ENCODE measurements at regions not wholly inside any gene's neighbourhood (a gene's known extent, or its start where the extent isn't known, plus 50 kb on each side); places are given as distances from the start of the nearest gene placed in this dataset.

GRCh38 chr6:54640911-54641310 is 205.7 kb upstream of the FAM83B start:
- DNase-seq (ENCODE audit: low spot score) = no peak

GRCh38 chr6:54646069-54646950 is 200.3 kb upstream of the FAM83B start:
- no peak for DNase-seq (ENCODE audit: low spot score)

- no peak for DNase-seq (ENCODE audit: low spot score)
Observed at GRCh38 chr6:54646951-54647664, 199.5 kb upstream of the FAM83B start.

- no peak for DNase-seq (ENCODE audit: low spot score)
Observed at GRCh38 chr6:54654381-54654780, 192.2 kb upstream of the FAM83B start.

GRCh38 chr6:54655162-54655561 is 191.4 kb upstream of the FAM83B start:
- DNase-seq (ENCODE audit: low spot score) = no peak

GRCh38 chr6:54665278-54665677 is 181.3 kb upstream of the FAM83B start:
- DNase-seq (ENCODE audit: low spot score) = no peak

GRCh38 chr6:54680531-54680930 is 166.0 kb upstream of the FAM83B start:
- DNase-seq (ENCODE audit: low spot score) = no peak

- no peak for DNase-seq (ENCODE audit: low spot score)
Observed at GRCh38 chr6:54681267-54681666, 165.3 kb upstream of the FAM83B start.

GRCh38 chr6:54681987-54682386 is 164.6 kb upstream of the FAM83B start:
- DNase-seq (ENCODE audit: low spot score) = no peak

GRCh38 chr6:54689620-54690019 is 157.0 kb upstream of the FAM83B start:
- DNase-seq (ENCODE audit: low spot score) = no peak

GRCh38 chr6:54690596-54690995 is 156.0 kb upstream of the FAM83B start:
- DNase-seq (ENCODE audit: low spot score) = no peak

- no peak for DNase-seq (ENCODE audit: low spot score)
Observed at GRCh38 chr6:54694928-54695532, 151.5 kb upstream of the FAM83B start.

GRCh38 chr6:54695815-54696214 is 150.8 kb upstream of the FAM83B start:
- DNase-seq (ENCODE audit: low spot score) = no peak

GRCh38 chr6:54697424-54697823 is 149.1 kb upstream of the FAM83B start:
- no peak for DNase-seq (ENCODE audit: low spot score)

- no peak for DNase-seq (ENCODE audit: low spot score)
Observed at GRCh38 chr6:54698974-54699373, 147.6 kb upstream of the FAM83B start.

GRCh38 chr6:54700158-54700557 is 146.4 kb upstream of the FAM83B start:
- DNase-seq (ENCODE audit: low spot score) = no peak

GRCh38 chr6:54702772-54703171 is 143.8 kb upstream of the FAM83B start:
- no peak for DNase-seq (ENCODE audit: low spot score)

GRCh38 chr6:54706391-54706790 is 140.2 kb upstream of the FAM83B start:
- no peak for DNase-seq (ENCODE audit: low spot score)

- DNase-seq (ENCODE audit: low spot score) = no peak
Observed at GRCh38 chr6:54706844-54707605, 139.5 kb upstream of the FAM83B start.

- no peak for DNase-seq (ENCODE audit: low spot score)
Observed at GRCh38 chr6:54710456-54710855, 136.1 kb upstream of the FAM83B start.

GRCh38 chr6:54716010-54716409 is 130.6 kb upstream of the FAM83B start:
- DNase-seq (ENCODE audit: low spot score) = no peak

GRCh38 chr6:54716877-54717276 is 129.7 kb upstream of the FAM83B start:
- DNase-seq (ENCODE audit: low spot score) = no peak
